H1 (cell line): ENCODE measurements at regions not wholly inside any gene's neighbourhood (a gene's known extent, or its start where the extent isn't known, plus 50 kb on each side); places are given as distances from the start of the nearest gene placed in this dataset.

Source experiments
- KDM1A ChIP-seq: fragments of 200-600, 300-600 bp; sonication (generic); IDR thresholded peaks from 2 replicates; pipeline ENCODE4 v1.7.1; 2016; ENCODE audit warnings: mild to moderate bottlenecking, low read length, borderline replicate concordance
- SP2 ChIP-seq: IDR thresholded peaks from 2 replicates; pipeline ENCODE4 v1.6.1; 2012; ENCODE audit warnings: mild to moderate bottlenecking, low read length, inconsistent platforms
- TAF1 ChIP-seq: IDR thresholded peaks from 2 replicates; pipeline ENCODE4 v1.6.1; 2011; ENCODE audit warnings: mild to moderate bottlenecking, low read depth, low read length

DNA sequence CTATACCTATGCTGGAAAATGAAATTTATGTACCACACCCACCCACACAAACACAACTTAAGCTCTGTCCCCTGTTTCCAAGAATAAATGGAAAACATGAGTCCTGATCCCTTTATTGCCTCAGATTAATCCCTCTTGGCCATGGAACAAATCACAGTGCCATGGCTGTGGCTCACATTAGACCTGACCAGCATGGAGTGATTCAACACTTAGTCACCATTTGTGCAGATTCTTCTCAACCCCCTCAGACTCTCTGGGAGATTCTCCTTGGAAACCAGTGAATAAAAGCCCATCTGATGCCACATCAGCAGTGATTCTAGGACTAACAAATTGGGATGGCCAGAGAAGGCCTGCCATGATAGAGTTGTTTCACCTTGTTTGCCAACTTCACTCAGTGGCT lies 204.4 kb upstream of the TMEM72 start (continued):
- TF ChIP-seq TAF1 = no peak
- TF ChIP-seq SP2 = no peak
- no peak for TF ChIP-seq KDM1A
- TF ChIP-seq, all 59 proteins: peak for 0
